ENCODE measurements at regions not wholly inside any gene's neighbourhood (a gene's known extent, or its start where the extent isn't known, plus 50 kb on each side); places are given as distances from the start of the nearest gene placed in this dataset.

- TF ChIP-seq CTCF (conservative IDR thresholded peaks at IDR 0.05; ENCODE audit: low read length) (no peak), EZH2phosphoT487 (IDR thresholded peaks at IDR 0.05; ENCODE audit: borderline replicate concordance, low read depth, low read length) (no peak)
Observed at GRCh38 chr1:55932402-55932801, 647.0 kb downstream of the PLPP3 start.
